ENCODE measurements at regions not wholly inside any gene's neighbourhood (a gene's known extent, or its start where the extent isn't known, plus 50 kb on each side); places are given as distances from the start of the nearest gene placed in this dataset.

- ChIA-PET POLR2A (no interaction called here), CTCF (no interaction called here)
- TF ChIP-seq CTCF (IDR thresholded peaks at IDR 0.05; ENCODE audit: insufficient read depth, low read depth, low read length): no peak
- Histone ChIP-seq H3K27me3 (ENCODE audit: control insufficient read depth, insufficient read depth, low read length) (no peaks in the 10 kb centered on the region), H3K4me3 (ENCODE audit: low read depth, low read length) (no peak overlapping the region), H3K36me3 (ENCODE audit: control insufficient read depth, insufficient read depth, low read length) (no peaks in the 10 kb centered on the region)
- no peak for DNase-seq (ENCODE audit: low read depth)
These were observed 407.1 kb downstream of the LMO4 start for GRCh38 chr1:87735750-87736149.

GRCh38 chr1:87739141-87739540, 410.5 kb downstream of the LMO4 start:
- POLR2A ChIA-PET: interaction anchor here (0.5 to 1.0 kb wide), 2 partner anchors 14 to 147 kb away, joined by 3 to 4 read pairs; no protein-coding TSS in a partner anchor
- DNase-seq (ENCODE audit: low read depth): no peak
- CTCF ChIA-PET: no interaction called here
- Histone ChIP-seq H3K36me3 (ENCODE audit: control insufficient read depth, insufficient read depth, low read length) (no peaks in the 10 kb centered on the region), H3K27me3 (ENCODE audit: control insufficient read depth, insufficient read depth, low read length) (no peaks in the 10 kb centered on the region), H3K4me3 (ENCODE audit: low read depth, low read length) (no peak overlapping the region)
- no peak for TF ChIP-seq CTCF (IDR thresholded peaks at IDR 0.05; ENCODE audit: insufficient read depth, low read depth, low read length)

- TF ChIP-seq CTCF (IDR thresholded peaks at IDR 0.05; ENCODE audit: insufficient read depth, low read depth, low read length): no peak
- H3K36me3 ChIP-seq (ENCODE audit: control insufficient read depth, insufficient read depth, low read length): no peaks in the 10 kb centered on the region
- no peaks in the 10 kb centered on the region for H3K27me3 ChIP-seq (ENCODE audit: control insufficient read depth, insufficient read depth, low read length)
- no peak overlapping the region for H3K4me3 ChIP-seq (ENCODE audit: low read depth, low read length)
- CTCF ChIA-PET: no interaction called here
- no peak for DNase-seq (ENCODE audit: low read depth)
- POLR2A ChIA-PET: interaction anchor here (0.5 to 1.0 kb wide), 2 partner anchors 14 to 146 kb away, joined by 3 to 4 read pairs; no protein-coding TSS in a partner anchor
These were observed 411.0 kb downstream of the LMO4 start for GRCh38 chr1:87739704-87740103.

- POLR2A ChIA-PET: no interaction called here
- Histone ChIP-seq H3K4me3 (ENCODE audit: low read depth, low read length) (no peak overlapping the region), H3K36me3 (ENCODE audit: control insufficient read depth, insufficient read depth, low read length) (no peaks in the 10 kb centered on the region), H3K27me3 (ENCODE audit: control insufficient read depth, insufficient read depth, low read length) (no peaks in the 10 kb centered on the region)
- DNase-seq (ENCODE audit: low read depth): no peak
- no peak for TF ChIP-seq CTCF (IDR thresholded peaks at IDR 0.05; ENCODE audit: insufficient read depth, low read depth, low read length)
- CTCF ChIA-PET: interaction anchor here (1.5 kb wide), 1 partner anchor 10 kb away, joined by 3 read pairs; no protein-coding TSS in a partner anchor
These were observed 414.6 kb downstream of the LMO4 start for GRCh38 chr1:87743256-87743655.

- Histone ChIP-seq H3K36me3 (ENCODE audit: control insufficient read depth, insufficient read depth, low read length) (no peaks in the 10 kb centered on the region), H3K4me3 (ENCODE audit: low read depth, low read length) (no peak overlapping the region), H3K27me3 (ENCODE audit: control insufficient read depth, insufficient read depth, low read length) (no peaks in the 10 kb centered on the region)
- ChIA-PET CTCF (no interaction called here), POLR2A (no interaction called here)
- DNase-seq (ENCODE audit: low read depth): no peak
- no peak for TF ChIP-seq CTCF (IDR thresholded peaks at IDR 0.05; ENCODE audit: insufficient read depth, low read depth, low read length)
These were observed 415.4 kb downstream of the LMO4 start for GRCh38 chr1:87744056-87744455.
